Skin epidermis (tissue), 12 donors: ENCODE measurements at regions not wholly inside any gene's neighbourhood (a gene's known extent, or its start where the extent isn't known, plus 50 kb on each side); places are given as distances from the start of the nearest gene placed in this dataset.
"Not testable (repeated sequence)": the region's sequence is repeated elsewhere in the genome, so short reads cannot be mapped to it uniquely, and the experiment has no call there.

Experiments
- H3K27ac ChIP-seq, 21 experiments: fragments of 200-600 bp; sonication (generic) in 11 of 21; one replicate each; pipeline ENCODE4 v1.5.0; 2020; ENCODE audit warnings: mild to moderate bottlenecking in 3 of 21, inconsistent platforms in 2 of 21, moderate library complexity in 2 of 21
- H3K4me3 ChIP-seq, 7 experiments: fragments of 200-600 bp; sonication (generic) in 2 of 7; one replicate each; pipeline ENCODE4 v1.5.0; 2020; ENCODE audit warnings: inconsistent platforms in 2 of 7, mild to moderate bottlenecking in 2 of 7, moderate library complexity in 1 of 7

GRCh38 chr2:11068079-11068741 is 87.1 kb upstream of the SLC66A3 start:
- H3K27ac ChIP-seq, result no peak overlapping the region
- H3K4me3 ChIP-seq, result no peak overlapping the region

DNA sequence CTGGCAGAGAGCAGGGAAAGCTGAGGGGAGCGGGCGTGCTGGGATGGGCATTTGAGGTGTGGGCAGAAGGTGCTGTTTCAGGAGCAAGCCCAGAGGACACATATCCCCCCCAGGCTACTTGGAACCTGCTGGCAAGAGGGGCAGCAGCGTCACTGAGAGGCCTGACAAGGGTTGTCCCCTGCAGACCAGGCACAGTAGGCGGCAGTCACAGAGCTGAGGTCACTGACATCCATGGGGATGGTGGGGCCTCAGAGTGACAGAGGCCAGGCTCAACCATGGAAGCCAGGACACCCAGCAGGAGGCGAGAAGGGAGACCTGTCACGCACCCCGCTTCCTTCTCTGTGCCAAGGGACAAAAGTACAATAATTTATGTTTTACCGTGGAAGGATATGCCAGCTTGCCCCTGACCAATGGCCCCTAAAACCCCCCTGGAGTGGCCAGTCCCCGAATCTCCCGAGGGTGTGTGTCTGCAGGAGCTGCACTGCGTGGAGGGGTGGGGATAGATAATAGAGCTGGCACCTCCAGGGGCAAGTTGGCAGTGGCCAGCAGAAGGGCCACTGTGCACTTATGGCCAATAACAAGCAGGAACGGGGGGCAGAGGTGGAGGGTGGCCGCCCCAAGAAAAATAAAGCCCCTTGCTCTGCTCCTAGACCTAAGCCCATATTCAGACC is 86.3 kb upstream of the SLC66A3 start:
- H3K27ac ChIP-seq, result no peak overlapping the region
- no peak overlapping the region for H3K4me3 ChIP-seq

- H3K4me3 ChIP-seq, result no peak overlapping the region
- no peak overlapping the region for H3K27ac ChIP-seq
Measured at GRCh38 chr2:11069566-11070185, 85.6 kb upstream of the SLC66A3 start.

GRCh38 chr2:11071211-11071610 is 84.1 kb upstream of the SLC66A3 start:
- Histone ChIP-seq H3K4me3 (no peak overlapping the region), H3K27ac (no peak overlapping the region)

DNA sequence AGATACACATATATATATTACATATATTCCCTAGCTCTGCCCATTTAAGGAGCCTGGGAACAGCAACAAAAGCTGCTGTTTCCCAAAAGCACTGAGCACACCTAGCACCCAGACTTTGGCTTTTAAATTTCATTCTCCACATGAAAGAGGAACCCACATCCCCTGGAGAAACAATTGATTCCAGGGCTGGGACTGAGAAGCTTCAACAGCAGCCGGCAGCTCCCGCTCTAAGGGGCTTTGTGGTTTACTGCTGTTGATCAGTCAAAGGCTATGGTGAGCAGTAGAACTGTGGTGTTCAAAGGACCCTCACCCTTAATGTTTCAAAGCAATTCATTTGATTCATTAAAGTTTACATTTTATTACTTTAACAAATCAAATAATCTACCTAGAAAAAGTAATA is 83.3 kb upstream of the SLC66A3 start:
- Histone ChIP-seq H3K4me3 (no peak overlapping the region), H3K27ac (no peak overlapping the region)

DNA sequence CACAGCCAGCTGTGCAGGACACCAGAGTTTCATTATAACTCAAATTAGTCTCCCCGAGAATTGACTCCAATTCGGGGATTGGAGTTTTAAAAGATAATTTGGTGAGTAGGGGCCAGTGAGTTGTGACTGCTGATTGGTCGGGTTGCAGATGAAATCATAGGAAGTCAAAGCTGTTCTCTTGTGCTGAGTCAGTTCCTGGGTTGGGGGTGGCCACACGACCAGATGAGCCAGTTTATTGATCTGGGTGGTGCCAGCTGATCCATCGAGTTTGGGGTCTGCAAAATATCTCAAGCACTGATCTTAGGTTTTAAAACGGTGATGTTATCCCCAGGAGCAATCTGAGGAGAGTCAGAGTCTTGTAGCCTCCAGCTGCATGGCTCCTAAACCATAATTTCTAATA is 82.7 kb upstream of the SLC66A3 start:
- Histone ChIP-seq H3K4me3 (no peak overlapping the region), H3K27ac (no peak overlapping the region)

DNA sequence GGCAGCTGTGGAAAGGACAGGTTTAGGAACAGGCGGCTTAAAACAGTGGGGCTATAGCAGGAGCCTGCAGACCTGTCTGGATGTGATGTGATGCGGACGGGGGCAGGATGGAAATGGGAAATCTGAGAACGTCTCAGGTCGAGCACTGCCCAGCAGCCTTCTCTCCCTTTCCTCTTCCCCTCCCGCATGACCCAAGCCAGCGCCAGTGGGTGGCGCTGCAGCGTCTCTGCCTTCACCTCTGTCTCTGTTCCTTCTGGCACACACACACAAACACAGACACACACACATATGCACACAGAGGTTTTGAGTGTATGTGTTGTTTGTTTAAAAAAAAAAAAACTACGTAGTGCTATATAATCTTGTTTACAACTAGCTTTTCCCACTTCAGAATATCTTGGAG is 82.0 kb upstream of the SLC66A3 start:
- Histone ChIP-seq H3K4me3 (no peak overlapping the region), H3K27ac (no peak overlapping the region)

DNA sequence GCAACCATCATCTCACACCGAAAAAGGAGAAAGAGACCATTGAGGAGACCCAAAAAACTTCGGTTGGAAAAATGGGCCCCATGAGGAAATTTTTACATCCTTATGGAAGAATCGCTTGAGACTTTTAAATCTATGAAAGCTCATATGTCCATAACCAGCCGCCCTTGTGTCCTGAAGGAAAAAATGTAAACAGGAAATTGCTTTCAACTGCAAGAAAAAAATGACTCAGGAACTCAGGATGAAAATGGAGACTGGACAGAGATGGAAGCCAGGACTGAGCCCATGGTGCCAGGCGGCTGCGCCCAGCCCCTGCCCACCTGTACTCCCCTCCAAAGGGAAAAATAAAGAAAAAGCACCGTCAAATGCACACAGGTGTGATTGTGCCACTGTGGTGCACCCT is 81.5 kb upstream of the SLC66A3 start:
- Histone ChIP-seq H3K4me3 (no peak overlapping the region), H3K27ac (no peak overlapping the region)

- H3K4me3 ChIP-seq, result no peak overlapping the region
- H3K27ac ChIP-seq, result no peak overlapping the region
Measured at GRCh38 chr2:11074246-11074820, 80.9 kb upstream of the SLC66A3 start.

DNA sequence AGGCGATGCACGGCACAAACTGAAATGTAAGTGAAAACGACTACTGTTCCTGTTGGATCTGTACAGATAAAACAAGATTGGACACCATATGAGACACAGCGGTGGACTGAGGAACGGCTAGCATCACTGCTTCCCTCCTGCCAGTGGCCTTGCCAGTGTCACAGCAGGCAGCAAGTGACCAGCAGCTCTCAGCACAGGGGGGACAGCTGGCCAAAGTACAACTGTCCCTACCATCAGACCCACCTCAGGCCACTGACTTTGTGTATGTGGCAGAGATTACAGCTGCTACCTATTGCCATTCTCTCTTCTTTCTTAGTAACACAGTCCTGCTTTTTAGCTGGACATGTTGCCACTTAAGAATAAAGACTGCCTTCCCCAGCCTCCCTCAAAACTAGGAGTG is 80.0 kb upstream of the SLC66A3 start:
- H3K27ac ChIP-seq, result no peak overlapping the region
- no peak overlapping the region for H3K4me3 ChIP-seq

DNA sequence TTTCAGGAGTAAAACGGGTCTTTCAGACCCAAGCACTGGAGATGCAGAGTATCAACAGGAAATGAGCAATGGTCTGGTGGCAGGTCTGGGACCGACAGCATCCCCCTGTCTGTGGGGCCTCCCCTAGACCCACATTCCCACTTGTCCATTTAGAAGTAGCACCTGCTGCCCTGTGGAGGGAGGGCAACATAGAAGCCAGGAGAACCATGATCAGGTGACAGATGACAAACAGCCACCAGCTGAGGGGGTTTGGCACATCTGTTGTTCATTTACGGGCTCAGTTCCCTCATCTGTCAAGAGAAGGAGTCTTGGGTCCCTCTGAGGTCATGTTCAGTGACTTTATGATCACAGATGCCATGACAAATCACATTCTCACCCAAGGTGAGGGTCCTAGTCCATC is 77.9 kb upstream of the SLC66A3 start:
- H3K4me3 ChIP-seq, result no peak overlapping the region
- H3K27ac ChIP-seq, result no peak overlapping the region

- H3K27ac ChIP-seq, result no peak overlapping the region
Measured at GRCh38 chr2:11079136-11079824, 76.0 kb upstream of the SLC66A3 start.

GRCh38 chr2:11080253-11081115 is 74.8 kb upstream of the SLC66A3 start:
- Histone ChIP-seq H3K4me3 (no peak overlapping the region), H3K27ac (no peak overlapping the region)

More at GRCh38 chr2:11079136-11079824, 76.0 kb upstream of the SLC66A3 start:
- H3K4me3 ChIP-seq, result no peak overlapping the region

GRCh38 chr2:11082880-11083279 is 72.4 kb upstream of the SLC66A3 start:
- Histone ChIP-seq H3K4me3 (no peak overlapping the region), H3K27ac (no peak overlapping the region)

GRCh38 chr2:11088821-11089220 is 66.4 kb upstream of the SLC66A3 start:
- H3K27ac ChIP-seq, H3K4me3 ChIP-seq: not testable (repeated sequence)

- H3K4me3 ChIP-seq, result no peak overlapping the region
- H3K27ac ChIP-seq, result no peak overlapping the region
Measured at GRCh38 chr2:11090187-11090586, 65.1 kb upstream of the SLC66A3 start.

- no peak overlapping the region for H3K27ac ChIP-seq
Measured at GRCh38 chr2:11092701-11093335, 62.4 kb upstream of the SLC66A3 start.

GRCh38 chr2:11093467-11093866 is 61.8 kb upstream of the SLC66A3 start:
- Histone ChIP-seq H3K4me3 (no peak overlapping the region), H3K27ac (no peak overlapping the region)

More at GRCh38 chr2:11092701-11093335, 62.4 kb upstream of the SLC66A3 start:
- H3K4me3 ChIP-seq, result no peak overlapping the region
